BE2C (cell line): ENCODE measurements at regions not wholly inside any gene's neighbourhood (a gene's known extent, or its start where the extent isn't known, plus 50 kb on each side); places are given as distances from the start of the nearest gene placed in this dataset.

Source experiments
- DNase-seq: peaks from one replicate; pipeline ENCODE4 v3.0.0-alpha.2; 2020
- H3K27me3 ChIP-seq: fragments of 250-450 bp; sonication (Bioruptor Pico); 2 replicates; pipeline ENCODE4 v1.5.1; 2020; ENCODE audit warnings: mild to moderate bottlenecking
- H3K36me3 ChIP-seq: fragments of 250-450 bp; sonication (Bioruptor Pico); 2 replicates; pipeline ENCODE4 v1.5.1; 2020; ENCODE audit warnings: mild to moderate bottlenecking
- H3K4me1 ChIP-seq: fragments of 250-450 bp; sonication (Bioruptor Pico); 2 replicates; pipeline ENCODE4 v1.5.1; 2020
- H3K4me3 ChIP-seq: 2 replicates; pipeline ENCODE4 v1.5.1; 2011; ENCODE audit warnings: low read depth, low read length
- H3K9me3 ChIP-seq: fragments of 250-450 bp; sonication (Bioruptor Pico); 2 replicates; pipeline ENCODE4 v1.5.1; 2020
- CTCF ChIP-seq: IDR thresholded peaks from 2 replicates; pipeline ENCODE4 v1.5.1; 2012; ENCODE audit warnings: mild to moderate bottlenecking, low read depth, low read length

GRCh38 chr12:24328261-24328660 is 378.8 kb upstream of the SOX5 start:
- no peak for DNase-seq
- Histone ChIP-seq H3K9me3 (no peaks in the 10 kb centered on the region), H3K4me3 (no peak overlapping the region), H3K36me3 (no peaks in the 10 kb centered on the region), H3K4me1 (no peaks in the 10 kb centered on the region), H3K27me3 (no peaks in the 10 kb centered on the region)
- TF ChIP-seq CTCF = no peak

GRCh38 chr12:24325331-24325730 is 375.9 kb upstream of the SOX5 start:
- no peak overlapping the region for H3K4me3 ChIP-seq
- no peak for DNase-seq
- H3K4me1 ChIP-seq = no peaks in the 10 kb centered on the region
- H3K27me3 ChIP-seq = no peaks in the 10 kb centered on the region
- H3K36me3 ChIP-seq = no peaks in the 10 kb centered on the region
- no peak for TF ChIP-seq CTCF
- no peaks in the 10 kb centered on the region for H3K9me3 ChIP-seq

GRCh38 chr12:24307716-24308335 is 358.4 kb upstream of the SOX5 start:
- no peak for DNase-seq
- H3K4me1 ChIP-seq = no peaks in the 10 kb centered on the region
- TF ChIP-seq CTCF = no peak
- H3K9me3 ChIP-seq = no peaks in the 10 kb centered on the region
- no peaks in the 10 kb centered on the region for H3K27me3 ChIP-seq
- no peaks in the 10 kb centered on the region for H3K36me3 ChIP-seq
- H3K4me3 ChIP-seq = no peak overlapping the region

GRCh38 chr12:24307153-24307552 is 357.7 kb upstream of the SOX5 start:
- Histone ChIP-seq H3K9me3 (no peaks in the 10 kb centered on the region), H3K27me3 (no peaks in the 10 kb centered on the region), H3K36me3 (no peaks in the 10 kb centered on the region), H3K4me1 (no peaks in the 10 kb centered on the region), H3K4me3 (no peak overlapping the region)
- DNase-seq = no peak
- TF ChIP-seq CTCF = no peak

GRCh38 chr12:24306001-24306400 is 356.5 kb upstream of the SOX5 start:
- Histone ChIP-seq H3K4me3 (no peak overlapping the region), H3K9me3 (no peaks in the 10 kb centered on the region), H3K4me1 (no peaks in the 10 kb centered on the region), H3K27me3 (no peaks in the 10 kb centered on the region), H3K36me3 (no peaks in the 10 kb centered on the region)
- no peak for DNase-seq
- TF ChIP-seq CTCF = no peak

- no peak for DNase-seq
- Histone ChIP-seq H3K9me3 (no peaks in the 10 kb centered on the region), H3K36me3 (no peaks in the 10 kb centered on the region), H3K4me3 (no peak overlapping the region), H3K27me3 (no peaks in the 10 kb centered on the region), H3K4me1 (no peaks in the 10 kb centered on the region)
- no peak for TF ChIP-seq CTCF
Observed at GRCh38 chr12:24304285-24304684, 354.8 kb upstream of the SOX5 start.
